Astrocyte (in vitro differentiated cells and primary cell): ENCODE measurements at regions not wholly inside any gene's neighbourhood (a gene's known extent, or its start where the extent isn't known, plus 50 kb on each side); places are given as distances from the start of the nearest gene placed in this dataset.

ENCODE experiments used
- EZH2 ChIP-seq: IDR thresholded peaks from 2 replicates; pipeline ENCODE4 v1.6.1; 2012; ENCODE audit warnings: mild to moderate bottlenecking, low read length, inconsistent platforms; ENCODE audit not compliant: insufficient read depth
- TF ChIP-seq, protein P1 (sequence below): IDR thresholded peaks from 2 replicates; pipeline ENCODE4 v1.5.1; 2011; ENCODE audit warnings: low read depth, mild to moderate bottlenecking, inconsistent platforms, low read length, moderate library complexity; ENCODE audit not compliant: insufficient read depth

- TF ChIP-seq, protein P1, sequence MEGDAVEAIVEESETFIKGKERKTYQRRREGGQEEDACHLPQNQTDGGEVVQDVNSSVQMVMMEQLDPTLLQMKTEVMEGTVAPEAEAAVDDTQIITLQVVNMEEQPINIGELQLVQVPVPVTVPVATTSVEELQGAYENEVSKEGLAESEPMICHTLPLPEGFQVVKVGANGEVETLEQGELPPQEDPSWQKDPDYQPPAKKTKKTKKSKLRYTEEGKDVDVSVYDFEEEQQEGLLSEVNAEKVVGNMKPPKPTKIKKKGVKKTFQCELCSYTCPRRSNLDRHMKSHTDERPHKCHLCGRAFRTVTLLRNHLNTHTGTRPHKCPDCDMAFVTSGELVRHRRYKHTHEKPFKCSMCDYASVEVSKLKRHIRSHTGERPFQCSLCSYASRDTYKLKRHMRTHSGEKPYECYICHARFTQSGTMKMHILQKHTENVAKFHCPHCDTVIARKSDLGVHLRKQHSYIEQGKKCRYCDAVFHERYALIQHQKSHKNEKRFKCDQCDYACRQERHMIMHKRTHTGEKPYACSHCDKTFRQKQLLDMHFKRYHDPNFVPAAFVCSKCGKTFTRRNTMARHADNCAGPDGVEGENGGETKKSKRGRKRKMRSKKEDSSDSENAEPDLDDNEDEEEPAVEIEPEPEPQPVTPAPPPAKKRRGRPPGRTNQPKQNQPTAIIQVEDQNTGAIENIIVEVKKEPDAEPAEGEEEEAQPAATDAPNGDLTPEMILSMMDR: no peak
- no peak for TF ChIP-seq EZH2
Observed at GRCh38 chr3:115381931-115382330, 234.8 kb upstream of the ZBTB20 start.
